H54 (cell line): ENCODE measurements at regions not wholly inside any gene's neighbourhood (a gene's known extent, or its start where the extent isn't known, plus 50 kb on each side); places are given as distances from the start of the nearest gene placed in this dataset.

Source experiments
- DNase-seq: peaks from one replicate; pipeline ENCODE4 v3.0.0; 2011; ENCODE audit warnings: low spot score, mixed read lengths; ENCODE audit not compliant: insufficient read length
- FAIRE-seq: peaks from 3 replicates; lab custom pipeline; 2011; peaks lifted over from hg19 to GRCh38; lab: Jason Lieb, UNC
- POLR2A ChIP-seq: IDR thresholded peaks from 2 replicates; pipeline ENCODE4 v1.6.1; 2011; ENCODE audit warnings: low read depth, mild to moderate bottlenecking, low read length

- TF ChIP-seq POLR2A, result no peak
- DNase-seq, result no peak
Measured at GRCh38 chr9:129327552-129328328, 149.7 kb upstream of the IER5L start.

GRCh38 chr9:129326061-129327005, 148.3 kb upstream of the IER5L start:
- FAIRE-seq (no peak), DNase-seq (no peak)
- TF ChIP-seq POLR2A, result no peak

More at GRCh38 chr9:129327552-129328328, 149.7 kb upstream of the IER5L start:
- FAIRE-seq, result no peak

- FAIRE-seq (no peak), DNase-seq (no peak)
- TF ChIP-seq POLR2A, result no peak
Measured at GRCh38 chr9:129324808-129325502, 146.9 kb upstream of the IER5L start.

GRCh38 chr9:129323999-129324553, 146.0 kb upstream of the IER5L start:
- DNase-seq, result no peak
- TF ChIP-seq POLR2A, result no peak
- no peak for FAIRE-seq

- no peak for TF ChIP-seq POLR2A
- DNase-seq, result no peak
- no peak for FAIRE-seq
Measured at GRCh38 chr9:129323376-129323998, 145.4 kb upstream of the IER5L start.

GRCh38 chr9:129322641-129323375, 144.7 kb upstream of the IER5L start:
- no peak for TF ChIP-seq POLR2A
- no peak for DNase-seq
- no peak for FAIRE-seq

GRCh38 chr9:129322022-129322621, 144.1 kb upstream of the IER5L start:
- no peak for TF ChIP-seq POLR2A
- DNase-seq (no peak), FAIRE-seq (no peak)

- no peak for DNase-seq
- FAIRE-seq, result no peak
- no peak for TF ChIP-seq POLR2A
Measured at GRCh38 chr9:129321286-129322021, 143.4 kb upstream of the IER5L start.

GRCh38 chr9:129320575-129321285, 142.7 kb upstream of the IER5L start:
- DNase-seq (no peak), FAIRE-seq (no peak)
- TF ChIP-seq POLR2A, result no peak

- no peak for TF ChIP-seq POLR2A
- DNase-seq (no peak), FAIRE-seq (no peak)
Measured at GRCh38 chr9:129319938-129320481, 141.9 kb upstream of the IER5L start.
